Ishikawa (cell line): ENCODE measurements at regions not wholly inside any gene's neighbourhood (a gene's known extent, or its start where the extent isn't known, plus 50 kb on each side); places are given as distances from the start of the nearest gene placed in this dataset.

Experiments used
- CEBPB ChIP-seq: IDR thresholded peaks from 2 replicates; pipeline ENCODE4 v1.6.1; 2012
- EP300 ChIP-seq: IDR thresholded peaks from 2 replicates; pipeline ENCODE4 v1.6.1; 2012; ENCODE audit warnings: borderline replicate concordance
- TAF1 ChIP-seq: IDR thresholded peaks from 2 replicates; pipeline ENCODE4 v1.6.1; 2012; ENCODE audit warnings: low read depth, mild to moderate bottlenecking
- TCF12 ChIP-seq: IDR thresholded peaks from 2 replicates; pipeline ENCODE4 v1.6.1; 2012; ENCODE audit warnings: low read depth
- TEAD4 ChIP-seq: IDR thresholded peaks from 2 replicates; pipeline ENCODE4 v1.6.1; 2012
- YY1 ChIP-seq: IDR thresholded peaks from 2 replicates; pipeline ENCODE4 v1.6.1; 2012; ENCODE audit warnings: low read depth

GRCh38 chr2:217479566-217479965 is 523.2 kb downstream of the TNS1 start:
- TF ChIP-seq YY1 (no peak), TEAD4 (no peak), CEBPB (no peak), EP300 (no peak), TCF12 (no peak), TAF1 (no peak)
